OCI-LY1 (cell line): ENCODE measurements at regions not wholly inside any gene's neighbourhood (a gene's known extent, or its start where the extent isn't known, plus 50 kb on each side); places are given as distances from the start of the nearest gene placed in this dataset.

Source experiments
- H2AFZ ChIP-seq: fragments of 200-600 bp; sonication (generic), shearing (Covaris generic); 2 replicates; pipeline ENCODE4 v1.6.0; 2014; ENCODE audit warnings: antibody characterized with exemption, mild to moderate bottlenecking, low read length
- H3F3A ChIP-seq: fragments of 200-600 bp; sonication (generic), shearing (Covaris generic); 2 replicates; pipeline ENCODE4 v1.6.0; 2014; ENCODE audit warnings: mild to moderate bottlenecking, antibody characterized with exemption, low read length, moderate library complexity; ENCODE audit not compliant: insufficient read depth
- H3K27ac ChIP-seq: fragments of 200-600 bp; sonication (generic); 2 replicates; pipeline ENCODE4 v1.5.1; 2014; ENCODE audit warnings: low read length, mixed run types, mild to moderate bottlenecking, low read depth; ENCODE audit not compliant: poor library complexity, severe bottlenecking
- H3K27me3 ChIP-seq: fragments of 200-600 bp; sonication (generic); 2 replicates; pipeline ENCODE4 v1.6.0; 2014; ENCODE audit warnings: antibody characterized with exemption, mild to moderate bottlenecking, low read length, moderate library complexity; ENCODE audit not compliant: insufficient read depth
- H3K36me3 ChIP-seq: fragments of 200-600 bp; sonication (generic); 2 replicates; pipeline ENCODE4 v1.6.1; 2014; ENCODE audit warnings: mild to moderate bottlenecking, antibody characterized with exemption, low read length, moderate library complexity, mixed read lengths; ENCODE audit not compliant: insufficient read depth
- H3K4me1 ChIP-seq: fragments of 200-600 bp; sonication (generic); 2 replicates; pipeline ENCODE4 v1.5.1; 2014; ENCODE audit warnings: mild to moderate bottlenecking, low read length, moderate library complexity; ENCODE audit not compliant: insufficient read depth, severe bottlenecking
- H3K4me2 ChIP-seq: fragments of 200-600 bp; sonication (generic), shearing (Covaris generic); 2 replicates; pipeline ENCODE4 v1.6.1; 2014; ENCODE audit warnings: low read length
- H3K4me3 ChIP-seq: fragments of 200-600 bp; sonication (generic); 2 replicates; pipeline ENCODE4 v1.5.1; 2014; ENCODE audit warnings: low read length, low read depth, mild to moderate bottlenecking, mixed read lengths; ENCODE audit not compliant: poor library complexity, severe bottlenecking
- H3K79me2 ChIP-seq: fragments of 200-600 bp; shearing (Covaris generic); 2 replicates; pipeline ENCODE4 v1.6.1; 2016; ENCODE audit warnings: mixed run types, low read length, mixed read lengths; ENCODE audit not compliant: insufficient read depth
- H3K9ac ChIP-seq: fragments of 200-600 bp; sonication (generic), shearing (Covaris generic); 2 replicates; pipeline ENCODE4 v1.6.1; 2014; ENCODE audit warnings: mild to moderate bottlenecking, low read length, mixed read lengths
- H3K9me2 ChIP-seq: fragments of 200-600 bp; sonication (generic), shearing (Covaris generic); 2 replicates; pipeline ENCODE4 v1.6.1; 2014; ENCODE audit warnings: low read depth, mild to moderate bottlenecking, low read length, mixed read lengths
- H3K9me3 ChIP-seq: fragments of 200-600 bp; shearing (Covaris generic); 2 replicates; pipeline ENCODE4 v1.6.1; 2014; ENCODE audit warnings: low read length, mixed read lengths
- H4K20me1 ChIP-seq: fragments of 200-600 bp; sonication (generic), shearing (Covaris generic); 2 replicates; pipeline ENCODE4 v1.6.0; 2016; ENCODE audit warnings: mild to moderate bottlenecking, low read length; ENCODE audit not compliant: insufficient read depth
- EZH2 ChIP-seq: fragments of 200-600 bp; sonication (generic), shearing (Covaris generic); IDR thresholded peaks from 2 replicates; pipeline ENCODE4 v1.8.0; 2017; ENCODE audit warnings: borderline replicate concordance, mixed run types, mild to moderate bottlenecking, antibody characterized with exemption, low read length, moderate library complexity, mixed read lengths
- TF ChIP-seq, protein P1 (sequence below): fragments of 200-600 bp; sonication (generic), shearing (Covaris generic); IDR thresholded peaks from 2 replicates; pipeline ENCODE4 v1.5.1; 2017; ENCODE audit warnings: mild to moderate bottlenecking, antibody characterized with exemption, low read length, moderate library complexity, mixed read lengths

DNA sequence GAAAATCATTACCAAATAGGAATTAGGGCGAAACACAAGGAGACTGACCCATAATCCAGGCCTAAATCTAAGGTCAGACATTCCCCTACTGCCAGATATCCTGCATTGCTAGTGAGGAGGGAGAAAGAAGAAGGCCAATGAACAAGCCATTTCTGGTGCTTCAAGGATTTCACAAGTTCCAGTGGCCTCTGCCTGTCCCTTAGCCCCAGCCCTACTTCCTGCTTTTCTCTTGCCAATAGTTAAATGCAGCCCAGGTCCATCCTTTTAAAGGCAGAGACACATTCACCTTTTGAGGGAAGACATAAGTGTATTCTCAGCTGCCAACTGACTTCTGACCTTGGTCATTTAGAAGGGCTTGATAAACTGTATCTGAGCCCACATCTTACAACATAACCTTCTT lies 135.8 kb downstream of the ZNF621 start:
- H3F3A ChIP-seq: no peaks in the 10 kb centered on the region

DNA sequence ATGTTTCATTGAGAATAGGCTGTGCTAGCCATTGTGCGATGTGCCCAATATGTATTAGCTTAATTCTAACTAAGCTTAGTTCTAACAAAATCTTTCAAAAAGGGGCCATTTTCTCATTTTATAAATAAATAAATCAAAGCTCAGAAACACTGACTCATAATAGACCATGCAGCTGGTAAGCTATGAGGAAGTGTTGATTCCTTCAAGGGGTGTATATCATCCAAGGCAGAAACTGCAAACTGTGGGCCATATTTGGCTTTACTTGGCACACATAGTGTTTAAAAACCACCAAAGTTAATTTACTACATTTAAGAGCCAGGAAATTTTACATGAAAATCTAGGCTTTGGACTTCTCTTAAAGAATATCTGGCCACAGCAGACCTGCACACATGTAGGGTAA lies 136.5 kb downstream of the ZNF621 start:
- Histone ChIP-seq H3K4me3 (no peak overlapping the region), H3K4me1 (no peaks in the 10 kb centered on the region), H3K36me3 (no peaks in the 10 kb centered on the region), H3F3A (no peaks in the 10 kb centered on the region), H4K20me1 (no peaks in the 10 kb centered on the region), H3K4me2 (no peak overlapping the region), H3K27ac (no peak overlapping the region), H3K9me2 (no peaks in the 10 kb centered on the region), H3K9me3 (no peaks in the 10 kb centered on the region), H3K79me2 (no peaks in the 10 kb centered on the region), H3K27me3 (peaks cover 3% of the 10 kb centered on the region; the same call in 1 of the 2 replicates), H2AFZ (no peak overlapping the region), H3K9ac (no peak overlapping the region)
- no peak for TF ChIP-seq EZH2
- TF ChIP-seq, protein P1, sequence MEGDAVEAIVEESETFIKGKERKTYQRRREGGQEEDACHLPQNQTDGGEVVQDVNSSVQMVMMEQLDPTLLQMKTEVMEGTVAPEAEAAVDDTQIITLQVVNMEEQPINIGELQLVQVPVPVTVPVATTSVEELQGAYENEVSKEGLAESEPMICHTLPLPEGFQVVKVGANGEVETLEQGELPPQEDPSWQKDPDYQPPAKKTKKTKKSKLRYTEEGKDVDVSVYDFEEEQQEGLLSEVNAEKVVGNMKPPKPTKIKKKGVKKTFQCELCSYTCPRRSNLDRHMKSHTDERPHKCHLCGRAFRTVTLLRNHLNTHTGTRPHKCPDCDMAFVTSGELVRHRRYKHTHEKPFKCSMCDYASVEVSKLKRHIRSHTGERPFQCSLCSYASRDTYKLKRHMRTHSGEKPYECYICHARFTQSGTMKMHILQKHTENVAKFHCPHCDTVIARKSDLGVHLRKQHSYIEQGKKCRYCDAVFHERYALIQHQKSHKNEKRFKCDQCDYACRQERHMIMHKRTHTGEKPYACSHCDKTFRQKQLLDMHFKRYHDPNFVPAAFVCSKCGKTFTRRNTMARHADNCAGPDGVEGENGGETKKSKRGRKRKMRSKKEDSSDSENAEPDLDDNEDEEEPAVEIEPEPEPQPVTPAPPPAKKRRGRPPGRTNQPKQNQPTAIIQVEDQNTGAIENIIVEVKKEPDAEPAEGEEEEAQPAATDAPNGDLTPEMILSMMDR: no peak

More for the DNA sequence above, 135.8 kb downstream of the ZNF621 start:
- H2AFZ ChIP-seq: no peak overlapping the region
- TF ChIP-seq, protein P1: no peak
- no peak for TF ChIP-seq EZH2
- H3K9me2 ChIP-seq: no peaks in the 10 kb centered on the region
- H3K4me2 ChIP-seq: no peak overlapping the region
- no peaks in the 10 kb centered on the region for H3K4me1 ChIP-seq
- no peaks in the 10 kb centered on the region for H3K27me3 ChIP-seq
- H3K79me2 ChIP-seq: no peaks in the 10 kb centered on the region
- H3K9ac ChIP-seq: no peak overlapping the region
- no peak overlapping the region for H3K27ac ChIP-seq
- H3K9me3 ChIP-seq: no peaks in the 10 kb centered on the region
- H3K36me3 ChIP-seq: no peaks in the 10 kb centered on the region
- H3K4me3 ChIP-seq: no peak overlapping the region
- H4K20me1 ChIP-seq: no peaks in the 10 kb centered on the region

DNA sequence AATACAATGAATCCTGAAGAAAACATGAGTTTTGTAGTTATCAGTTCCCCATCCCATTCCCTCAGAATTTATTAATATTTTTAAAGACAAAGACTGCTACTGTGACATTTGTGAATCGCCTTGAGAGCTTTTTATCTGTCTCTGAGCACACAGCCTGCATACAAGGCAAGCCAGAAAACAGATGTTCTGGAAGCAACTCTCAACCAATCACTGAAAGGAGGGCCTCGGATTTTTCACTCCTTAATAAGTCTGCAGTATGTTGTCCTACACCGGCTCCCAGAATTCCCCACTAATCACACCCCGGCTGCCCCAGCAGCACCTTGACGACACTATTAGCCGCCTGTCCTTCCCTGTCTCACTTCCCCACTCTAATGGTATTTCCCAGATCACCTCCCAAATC lies 138.5 kb downstream of the ZNF621 start:
- Histone ChIP-seq H3F3A (no peaks in the 10 kb centered on the region), H3K36me3 (no peaks in the 10 kb centered on the region), H3K9ac (no peak overlapping the region), H3K9me3 (no peaks in the 10 kb centered on the region), H3K4me2 (no peak overlapping the region), H2AFZ (no peak overlapping the region), H3K4me3 (no peak overlapping the region), H3K27me3 (peaks cover 3% of the 10 kb centered on the region; the same call in 1 of the 2 replicates), H3K79me2 (no peaks in the 10 kb centered on the region), H3K27ac (no peak overlapping the region), H3K9me2 (no peaks in the 10 kb centered on the region), H3K4me1 (no peaks in the 10 kb centered on the region), H4K20me1 (no peaks in the 10 kb centered on the region)
- no peak for TF ChIP-seq EZH2
- TF ChIP-seq, protein P1: no peak
